Activated CD4-positive, alpha-beta T cell treated with anti-CD3 and anti-CD28 coated beads for 4 hours (primary cell): ENCODE measurements at regions not wholly inside any gene's neighbourhood (a gene's known extent, or its start where the extent isn't known, plus 50 kb on each side); places are given as distances from the start of the nearest gene placed in this dataset.

Experiments used
- DNase-seq, 2 donors: peaks; one replicate each; pipeline ENCODE4 v3.0.0-alpha.2; 2020

DNA sequence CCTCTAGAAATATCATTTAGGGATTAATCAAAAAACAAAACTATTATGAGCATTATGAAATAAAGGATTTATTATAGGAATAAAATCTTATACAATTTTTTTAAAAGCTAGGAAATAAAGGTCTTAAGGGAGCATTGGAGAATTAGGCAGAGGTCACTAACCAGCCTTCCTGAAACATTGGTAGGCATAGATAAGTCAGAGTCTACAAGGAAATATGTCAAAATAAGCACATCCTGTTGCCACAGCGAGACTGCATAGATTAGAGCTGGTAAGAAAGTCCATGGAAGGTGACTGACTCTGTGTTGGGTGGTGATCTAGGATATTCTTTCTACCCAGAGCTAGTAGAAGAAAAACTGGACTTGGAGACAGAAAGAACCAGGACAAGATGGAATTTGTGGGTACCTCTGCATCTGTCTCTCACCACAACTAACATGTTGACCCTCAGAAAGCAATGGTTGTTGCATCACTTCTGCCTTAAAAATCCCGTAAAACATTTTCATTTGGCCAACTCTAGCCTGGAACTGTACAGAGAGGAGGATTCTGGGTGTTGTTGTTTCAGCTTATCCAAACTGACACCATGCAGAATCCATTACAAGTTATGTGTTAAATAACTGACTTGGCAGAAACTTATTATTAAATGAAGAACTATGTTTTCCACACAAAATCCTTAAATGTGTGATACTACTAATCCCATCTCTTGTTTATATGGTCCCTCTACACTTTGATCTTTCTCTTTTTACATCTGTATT, 77.1 kb downstream of the FBXO5 start:
- DNase-seq, result no peak

DNA sequence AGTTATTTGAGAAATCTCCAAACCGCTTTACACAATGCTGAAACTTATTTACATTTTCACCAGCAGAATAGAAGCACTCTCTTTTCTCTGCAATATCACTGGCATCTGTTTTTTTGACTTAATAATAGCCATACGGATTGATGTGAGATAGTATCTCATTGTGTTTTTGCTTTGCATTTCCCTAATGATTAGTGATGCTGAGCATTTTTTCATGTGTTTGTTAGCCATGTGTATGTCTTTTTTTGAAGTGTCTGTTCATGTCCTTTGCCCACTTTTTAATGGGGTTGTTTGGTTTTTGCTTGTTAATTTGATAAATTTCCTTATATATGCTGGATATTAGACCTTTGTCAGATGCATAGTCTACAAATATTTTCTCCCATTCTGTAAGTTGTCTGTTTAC, 73.6 kb downstream of the FBXO5 start:
- DNase-seq, result no peak

DNA sequence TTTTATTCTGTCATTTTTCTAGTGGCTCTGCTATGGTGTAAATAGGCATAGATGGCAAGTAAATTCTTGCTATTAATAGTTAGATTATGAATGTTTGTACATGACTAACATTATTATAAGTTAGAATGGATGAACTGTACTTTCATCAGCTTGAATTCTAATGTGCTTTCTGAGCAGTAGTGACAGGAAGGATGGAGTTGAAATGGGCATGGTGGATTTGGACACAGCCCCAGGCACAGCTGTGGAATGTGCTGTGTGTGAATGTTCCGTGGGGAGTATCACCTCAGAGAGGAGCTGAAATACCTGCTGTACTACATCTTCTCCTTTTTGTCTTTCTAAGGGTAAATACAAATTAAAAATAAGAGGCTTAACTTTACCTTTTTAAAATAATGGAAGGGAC, 66.8 kb downstream of the FBXO5 start:
- no peak for DNase-seq

DNA sequence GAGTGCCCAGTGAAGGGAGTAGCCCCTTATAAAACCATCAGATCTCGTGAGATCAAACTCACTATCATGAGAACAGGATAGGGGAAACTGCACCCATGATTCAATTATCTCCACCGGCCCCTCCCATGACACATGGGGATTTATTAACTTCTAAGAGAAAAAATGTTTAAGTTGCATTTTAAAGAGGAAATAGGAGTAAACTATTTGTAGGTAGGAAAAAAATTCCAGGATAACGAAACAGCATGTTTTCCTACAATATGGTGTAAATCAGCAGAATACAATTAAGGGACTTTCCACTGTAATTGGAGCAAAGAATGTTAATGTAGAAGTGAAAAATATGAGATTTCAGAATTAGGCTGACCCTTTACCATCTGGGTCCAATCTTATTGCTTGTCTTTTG, 63.9 kb downstream of the FBXO5 start:
- no peak for DNase-seq

DNA sequence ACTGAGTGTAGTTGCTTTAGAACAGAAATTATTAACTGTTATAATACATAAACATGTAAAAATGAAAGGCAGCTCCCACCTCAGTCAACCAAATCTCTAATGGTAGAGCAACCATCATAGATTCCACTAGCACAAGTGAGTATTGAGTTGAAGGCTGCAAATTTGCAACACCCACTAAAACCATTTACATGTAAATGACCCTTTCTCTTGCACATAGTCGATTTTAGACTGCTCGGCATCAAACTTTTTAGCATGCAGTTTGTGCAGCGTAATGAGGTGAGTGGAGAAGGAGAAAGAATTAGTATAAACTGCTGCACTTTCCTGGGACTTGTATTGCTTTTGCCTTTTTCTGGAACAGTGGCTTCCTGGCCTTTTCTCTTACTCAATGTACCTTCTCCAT, 62.8 kb downstream of the FBXO5 start:
- no peak for DNase-seq
